HG02642 (cell line): ENCODE measurements at regions not wholly inside any gene's neighbourhood (a gene's known extent, or its start where the extent isn't known, plus 50 kb on each side); places are given as distances from the start of the nearest gene placed in this dataset.
"Not testable (repeated sequence)": the region's sequence is repeated elsewhere in the genome, so short reads cannot be mapped to it uniquely, and the experiment has no call there.

Source experiments
- ATAC-seq: cut with Tn5 transposase; IDR thresholded peaks from one replicate; pipeline ENCODE4 v1.9.1; 2021; ENCODE audit warnings: mild to moderate bottlenecking; ENCODE audit not compliant: unreplicated experiment, poor library complexity

- no peak for ATAC-seq
Observed at GRCh38 chr2:59353306-59353921, 1112.3 kb upstream of the FANCL start.

GRCh38 chr2:59342166-59342565, 1101.0 kb upstream of the FANCL start:
- ATAC-seq = no peak

- no peak for ATAC-seq
Observed at GRCh38 chr2:59339837-59340207, 1098.7 kb upstream of the FANCL start.

DNA sequence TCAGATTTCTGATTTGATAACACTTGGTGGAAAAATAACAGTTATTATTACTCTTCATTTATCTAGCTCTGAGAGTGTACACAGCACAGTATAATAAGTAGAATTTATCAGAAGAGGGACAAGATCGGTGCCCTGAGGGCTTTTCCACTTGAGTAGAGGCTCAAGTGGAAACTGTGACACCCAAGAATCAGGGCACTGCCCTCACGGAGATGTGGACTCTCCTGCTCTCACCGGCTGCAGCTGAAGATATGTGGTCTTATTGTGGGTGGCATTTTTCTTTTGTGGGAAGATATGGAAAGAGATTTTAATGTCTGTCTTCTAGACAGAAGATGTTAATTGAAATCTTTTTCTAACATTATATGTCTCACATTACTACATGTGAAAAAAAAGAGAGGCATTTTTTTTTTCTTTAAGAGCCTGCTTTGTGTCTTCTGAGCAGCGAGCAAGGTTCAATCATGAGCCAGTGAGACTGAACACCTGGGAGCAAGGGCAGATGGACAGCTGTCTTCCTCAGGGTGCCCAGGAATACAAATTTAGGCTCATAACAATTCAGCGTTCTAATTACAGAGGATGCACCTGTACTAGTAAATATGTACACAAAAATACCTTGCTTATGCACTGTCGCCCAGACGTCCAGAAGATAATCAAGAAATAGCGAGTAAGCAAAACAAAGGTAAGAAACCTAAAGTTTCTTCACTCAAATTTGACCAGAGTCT, 1098.2 kb upstream of the FANCL start:
- no peak for ATAC-seq

DNA sequence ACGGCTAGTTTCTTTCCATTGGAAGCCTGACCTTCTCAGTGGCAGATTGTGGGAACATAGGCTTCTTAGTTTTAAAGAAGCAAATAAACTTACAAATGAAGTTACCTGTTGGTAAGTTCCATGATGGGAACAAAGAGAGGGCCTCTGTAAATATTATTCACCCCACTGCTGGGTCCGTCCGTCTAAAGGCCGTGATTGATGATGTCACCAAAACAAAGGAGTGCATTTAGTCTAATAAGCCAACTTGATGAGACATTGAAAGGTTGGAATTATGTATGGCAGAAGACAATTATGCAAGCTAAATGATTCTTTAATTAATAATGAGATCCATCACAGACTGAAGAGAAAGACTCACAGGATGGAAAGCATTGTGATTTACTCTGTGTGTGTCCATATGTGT, 1091.9 kb upstream of the FANCL start:
- no peak for ATAC-seq

GRCh38 chr2:59326581-59327365, 1085.6 kb upstream of the FANCL start:
- ATAC-seq = not testable (repeated sequence)

DNA sequence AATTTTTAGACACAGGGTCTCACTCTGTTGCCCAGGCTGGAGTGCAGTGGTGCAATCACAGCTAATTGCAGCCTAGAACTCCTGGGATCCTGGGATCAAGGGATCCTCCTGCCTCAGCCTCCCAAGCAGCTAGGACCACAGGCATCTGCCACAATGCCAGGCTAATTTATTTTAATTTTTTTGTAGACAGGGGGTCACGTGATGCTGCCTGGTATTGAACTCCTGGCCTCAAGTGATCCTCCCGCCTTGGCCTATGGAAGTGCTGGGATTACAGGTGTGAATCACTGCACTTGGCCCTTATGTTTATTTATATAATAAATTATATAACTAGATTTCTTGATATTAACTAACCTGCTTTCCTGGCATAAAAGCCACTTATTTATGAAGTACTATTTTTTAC, 1081.7 kb upstream of the FANCL start:
- ATAC-seq = no peak

DNA sequence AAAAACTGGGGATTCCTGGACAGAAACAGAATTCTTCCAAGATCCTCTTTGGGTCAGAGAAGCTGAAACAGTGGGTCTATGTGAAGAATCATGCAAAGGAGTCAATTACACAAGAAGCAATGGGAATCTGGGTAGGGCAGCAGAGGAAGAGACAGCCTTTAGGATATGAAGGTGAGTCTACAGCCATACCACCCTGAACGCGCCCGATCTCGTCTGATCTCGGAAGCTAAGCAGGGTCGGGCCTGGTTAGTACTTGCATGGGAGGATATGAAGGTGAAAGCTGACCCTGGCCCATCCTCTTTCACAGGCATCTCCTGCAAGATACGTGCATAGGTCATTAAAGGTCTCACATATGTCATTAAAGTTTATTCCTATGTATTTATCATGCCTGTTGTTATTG, 1080.9 kb upstream of the FANCL start:
- no peak for ATAC-seq

DNA sequence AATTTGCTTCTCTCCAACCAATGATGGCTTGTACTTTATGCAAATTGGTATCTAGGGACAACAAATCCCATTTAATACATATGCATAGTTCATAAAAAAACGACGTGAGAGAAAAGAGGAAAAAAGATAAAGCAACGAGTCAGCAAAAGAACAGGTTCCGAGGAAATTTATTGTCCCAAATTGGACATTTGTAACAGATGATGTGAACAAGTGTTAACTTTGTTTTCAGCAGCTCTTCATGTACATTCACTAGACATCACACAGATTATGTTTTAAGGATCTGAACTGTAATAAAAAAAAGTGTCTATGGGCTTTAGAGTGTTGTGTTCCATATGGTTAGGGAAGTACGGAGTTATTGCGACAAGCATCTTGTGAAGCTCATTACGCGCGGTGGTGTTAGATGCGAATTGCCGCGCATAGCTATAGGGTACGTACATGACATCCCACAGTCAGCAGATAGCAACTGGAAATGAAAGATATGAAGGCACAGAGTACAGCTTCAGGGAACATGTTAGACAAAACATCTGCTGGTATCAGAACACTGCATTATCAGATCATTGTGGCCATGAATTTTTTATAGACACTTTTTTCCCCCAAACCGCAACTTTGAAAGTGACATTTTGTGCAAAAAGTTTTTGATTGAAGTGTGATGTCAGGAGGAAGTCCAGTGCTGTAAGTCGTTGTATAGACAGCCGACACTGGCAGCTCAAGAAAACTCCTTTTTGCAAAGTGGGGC, 1073.1 kb upstream of the FANCL start:
- ATAC-seq = no peak

DNA sequence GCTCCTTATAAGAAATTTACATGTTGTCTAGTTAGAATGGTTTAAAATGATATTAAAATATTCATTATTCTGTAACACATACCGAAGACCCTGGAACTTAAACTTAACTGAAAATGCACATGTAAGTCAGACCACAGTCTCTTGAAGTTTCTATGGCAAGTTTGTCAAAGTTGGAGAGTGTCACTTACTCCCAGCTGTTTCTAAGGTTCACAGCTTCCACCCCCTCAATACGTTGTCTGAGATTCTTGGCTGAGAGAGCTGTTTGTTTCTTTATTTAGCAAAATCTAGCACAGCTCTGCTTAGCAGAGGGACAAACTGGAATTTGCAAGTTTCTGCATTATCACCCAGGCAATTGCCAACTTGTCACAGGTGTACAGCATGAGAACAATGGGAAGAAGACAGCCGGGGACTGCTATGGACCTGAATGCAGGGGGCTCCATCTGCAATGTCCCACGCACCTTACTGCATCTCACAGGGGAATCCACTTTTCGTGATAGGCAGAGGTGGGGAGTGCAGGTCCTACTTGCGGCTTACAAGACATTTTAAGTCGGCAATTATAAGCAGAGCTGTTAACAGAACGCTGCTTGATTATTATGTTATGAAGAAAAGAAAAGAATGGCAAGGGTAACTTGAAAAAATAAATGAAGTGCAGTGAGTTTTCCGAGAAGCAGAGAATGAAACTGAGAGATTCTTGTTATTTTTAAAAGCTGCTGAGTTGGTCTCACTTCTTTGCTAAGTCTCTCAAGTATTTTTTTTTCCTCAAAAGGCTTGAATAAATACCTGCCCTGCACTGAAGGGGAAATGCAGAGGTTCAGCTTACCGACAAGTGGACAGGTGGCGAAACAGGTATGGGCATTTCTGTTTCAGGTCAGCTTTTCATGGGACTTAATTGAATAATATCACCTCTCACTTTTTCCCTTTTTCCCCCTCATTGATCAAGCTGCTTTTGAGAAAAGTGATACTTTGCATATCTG, 1072.1 kb upstream of the FANCL start:
- ATAC-seq = no peak

DNA sequence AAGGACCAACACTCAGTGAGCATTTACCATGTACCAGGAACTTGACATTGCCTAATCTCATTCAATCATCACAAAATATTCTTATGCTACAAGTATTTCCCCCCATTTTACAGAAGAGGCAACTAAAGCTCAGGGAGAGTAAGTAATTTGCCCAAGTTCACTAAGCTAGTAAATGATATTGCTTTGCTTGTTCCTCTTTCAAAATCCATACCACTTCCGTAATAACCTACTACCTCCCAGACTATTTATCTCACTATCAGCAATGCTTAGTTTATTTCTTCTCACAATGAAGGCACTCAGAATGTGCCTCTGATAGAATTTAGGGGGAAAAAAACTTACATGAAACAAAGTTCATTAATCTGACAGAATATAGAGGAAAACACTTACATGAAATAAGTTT, 1070.9 kb upstream of the FANCL start:
- ATAC-seq = no peak

GRCh38 chr2:59308108-59308507, 1067.0 kb upstream of the FANCL start:
- no peak for ATAC-seq

DNA sequence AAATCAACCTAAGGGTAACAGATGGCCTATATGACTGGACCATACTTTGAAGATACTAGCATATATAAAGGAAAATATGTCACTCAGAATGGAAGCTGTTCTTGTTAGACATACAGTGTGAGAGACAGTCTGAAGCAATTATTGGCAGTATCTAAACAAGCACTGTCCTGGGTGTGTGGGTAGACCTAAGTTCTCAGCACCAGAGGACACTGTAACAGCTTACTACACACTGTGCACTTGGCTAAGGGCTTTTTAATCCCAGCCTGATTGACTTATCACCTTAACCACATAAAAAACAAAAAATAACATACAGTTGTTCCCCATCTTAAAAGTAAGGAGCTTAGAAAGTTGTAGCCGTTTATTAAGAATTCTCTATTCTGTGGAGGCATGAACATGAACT, 1066.1 kb upstream of the FANCL start:
- ATAC-seq = no peak

- ATAC-seq = no peak
Observed at GRCh38 chr2:59303272-59303671, 1062.1 kb upstream of the FANCL start.

DNA sequence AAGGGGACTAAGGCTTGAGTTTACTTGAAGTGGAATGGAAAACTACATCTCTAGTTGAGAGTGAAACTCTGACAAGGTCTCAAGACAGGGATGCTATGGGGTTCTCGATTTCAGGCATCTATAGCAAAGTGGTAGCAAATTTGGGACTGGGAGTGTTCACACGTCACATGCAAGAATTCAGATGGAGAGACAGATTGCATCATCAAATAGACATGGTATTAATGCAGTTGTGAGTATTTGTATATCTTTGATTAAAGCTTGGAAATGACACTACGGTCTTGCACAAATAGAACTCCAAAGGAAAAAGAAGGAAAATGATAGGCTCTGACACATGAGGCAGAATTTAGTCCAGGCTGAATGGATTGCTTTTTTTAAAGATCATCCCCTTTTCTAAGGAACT, 1061.6 kb upstream of the FANCL start:
- ATAC-seq = no peak

DNA sequence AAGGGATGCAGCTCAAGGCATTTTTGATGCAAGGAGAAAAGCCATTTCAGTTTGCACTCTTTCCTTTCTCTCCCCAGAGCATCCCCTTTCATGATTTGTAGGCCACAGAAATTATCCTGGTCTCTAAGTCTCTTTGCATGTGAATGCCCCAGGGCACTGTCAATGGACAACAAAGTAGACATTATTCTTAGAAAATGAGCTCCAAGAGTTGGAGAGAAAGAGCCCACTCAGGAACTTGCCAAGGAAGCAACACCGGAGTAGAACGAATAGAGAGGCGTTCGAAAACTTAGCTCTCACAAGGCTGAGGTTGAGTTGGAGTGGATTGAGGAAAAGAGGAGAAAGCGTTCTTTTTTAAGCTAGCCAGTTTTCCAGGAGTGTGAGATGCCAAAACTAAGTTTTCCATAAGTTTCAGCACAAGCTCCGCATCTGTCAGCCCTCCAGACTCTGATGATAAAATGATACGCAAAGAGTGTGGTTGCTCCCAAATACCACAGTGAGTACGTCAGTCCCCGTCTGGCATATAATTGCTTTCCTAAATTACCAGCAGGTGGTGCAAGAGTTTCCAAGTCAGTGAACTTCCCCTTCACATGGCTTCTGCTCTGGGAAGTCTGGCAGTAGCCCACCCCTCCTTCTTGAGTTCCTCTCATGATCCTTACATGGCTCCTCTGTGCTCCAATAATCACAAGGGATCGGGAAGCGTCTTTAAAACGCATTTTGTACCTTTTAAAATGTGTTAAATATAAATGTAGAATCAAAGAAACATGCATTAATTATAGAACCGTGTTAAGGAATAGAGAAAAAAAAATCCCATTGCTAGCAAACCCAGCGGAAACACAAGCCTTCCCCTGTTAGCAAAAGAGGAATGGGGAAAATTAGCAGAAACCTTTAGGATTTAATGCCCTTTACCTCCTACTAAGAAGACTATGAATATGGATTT, 1060.6 kb upstream of the FANCL start:
- ATAC-seq = peak; percentile 76

- no peak for ATAC-seq
Observed at GRCh38 chr2:59297816-59298215, 1056.7 kb upstream of the FANCL start.

DNA sequence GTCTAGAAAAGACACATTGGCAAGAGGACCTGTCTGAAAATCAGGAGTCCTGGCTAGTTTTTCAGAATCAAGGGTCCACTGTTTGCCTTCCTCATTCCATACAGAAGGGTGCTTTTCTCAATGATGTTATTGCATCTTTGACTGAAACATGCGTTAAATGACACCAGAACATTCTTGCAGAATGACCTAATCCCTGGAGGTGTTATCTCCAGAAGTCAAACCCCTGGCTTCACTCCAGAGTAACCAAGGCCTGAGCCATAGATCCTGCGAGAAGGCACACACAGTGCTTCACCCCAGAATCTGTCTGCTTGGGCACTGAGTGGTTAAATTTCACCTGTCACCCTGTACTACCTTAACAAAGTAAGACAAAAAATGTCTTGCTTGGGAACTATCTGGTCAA, 1055.2 kb upstream of the FANCL start:
- ATAC-seq = no peak
